GM23338 (cell line): ENCODE measurements at regions not wholly inside any gene's neighbourhood (a gene's known extent, or its start where the extent isn't known, plus 50 kb on each side); places are given as distances from the start of the nearest gene placed in this dataset.

Experiments
- CREB1 ChIP-seq: fragments of 250-450 bp; sonication (Bioruptor Pico); IDR thresholded peaks from 2 replicates; pipeline ENCODE4 v1.5.0; 2020; ENCODE audit warnings: low read depth, mild to moderate bottlenecking, moderate library complexity
- EZH2 ChIP-seq: fragments of 200-600 bp; sonication (generic); IDR thresholded peaks from one replicate; pipeline ENCODE4 v1.8.0; 2017; ENCODE audit warnings: antibody characterized with exemption, mild to moderate bottlenecking, low read depth; ENCODE audit not compliant: unreplicated experiment
- EZH2phosphoT487 ChIP-seq: fragments of 200-600 bp; sonication (generic); IDR thresholded peaks from one replicate; pipeline ENCODE4 v1.8.1; 2018; ENCODE audit warnings: antibody characterized with exemption; ENCODE audit not compliant: unreplicated experiment
- JUNB ChIP-seq: IDR thresholded peaks from one replicate; pipeline ENCODE4 v1.6.1; 2016; ENCODE audit warnings: antibody characterized with exemption; ENCODE audit not compliant: unreplicated experiment
- NANOG ChIP-seq: IDR thresholded peaks from 2 replicates; pipeline ENCODE4 v1.6.1; 2016; ENCODE audit warnings: antibody characterized with exemption, borderline replicate concordance
- POLR2AphosphoS5 ChIP-seq: IDR thresholded peaks from 2 replicates; pipeline ENCODE4 v1.6.1; 2016; ENCODE audit warnings: antibody characterized with exemption, low read depth
- STAT1 ChIP-seq: IDR thresholded peaks from one replicate; pipeline ENCODE4 v1.6.1; 2016; ENCODE audit warnings: antibody characterized with exemption; ENCODE audit not compliant: unreplicated experiment
- ZNF114 ChIP-seq: fragments of 250-450 bp; sonication (Bioruptor Pico); IDR thresholded peaks from 2 replicates; pipeline ENCODE4 v1.5.0; 2020; ENCODE audit warnings: mild to moderate bottlenecking, moderate library complexity
- ZNF331 ChIP-seq: fragments of 250-450 bp; sonication (Bioruptor Pico); IDR thresholded peaks from 2 replicates; pipeline ENCODE4 v1.5.0; 2020; ENCODE audit warnings: low read depth, mild to moderate bottlenecking, moderate library complexity
- TF ChIP-seq, protein P1 (sequence below), 2 experiments: fragments of 200-600 bp in 1 of 2; sonication (generic) in 1 of 2; conservative IDR thresholded peaks; 2 replicates each; pipeline versions ENCODE4 v1.5.1 to v1.6.1; 2016 to 2017; ENCODE audit warnings: antibody characterized with exemption in 2 of 2, low read depth in 2 of 2, mild to moderate bottlenecking in 2 of 2, moderate library complexity in 1 of 2
- TF ChIP-seq, protein P2 (sequence below): IDR thresholded peaks from one replicate; pipeline ENCODE4 v1.6.1; 2018; ENCODE audit warnings: antibody characterized with exemption; ENCODE audit not compliant: unreplicated experiment
- TF ChIP-seq, protein P3 (sequence below): IDR thresholded peaks from 2 replicates; pipeline ENCODE4 v1.6.1; 2016; ENCODE audit warnings: antibody characterized with exemption
- TF ChIP-seq, protein P4 (sequence below): fragments of 250-450 bp; sonication (Bioruptor Pico); IDR thresholded peaks from 2 replicates; pipeline ENCODE4 v1.5.0; 2020; ENCODE audit warnings: mild to moderate bottlenecking, moderate library complexity

DNA sequence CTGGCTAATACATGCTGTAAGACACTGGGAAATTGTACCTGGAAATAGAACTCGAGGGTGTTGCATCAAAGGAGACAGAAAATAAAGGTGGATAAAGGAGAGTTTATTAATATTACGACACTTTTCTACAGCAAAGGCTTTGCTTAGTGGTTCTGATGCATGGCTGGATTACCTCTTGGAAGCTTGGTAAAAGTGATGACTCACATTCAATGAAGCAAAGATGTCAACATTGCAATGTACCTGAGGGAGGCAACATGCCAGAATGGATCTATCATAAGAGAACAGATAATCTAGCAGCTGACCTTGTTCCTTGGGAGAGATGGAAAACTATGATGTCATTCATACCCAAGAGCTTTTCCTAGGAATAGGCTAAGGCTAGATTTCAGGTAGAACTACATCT, 735.1 kb upstream of the DIAPH2 start:
- TF ChIP-seq, protein P1, sequence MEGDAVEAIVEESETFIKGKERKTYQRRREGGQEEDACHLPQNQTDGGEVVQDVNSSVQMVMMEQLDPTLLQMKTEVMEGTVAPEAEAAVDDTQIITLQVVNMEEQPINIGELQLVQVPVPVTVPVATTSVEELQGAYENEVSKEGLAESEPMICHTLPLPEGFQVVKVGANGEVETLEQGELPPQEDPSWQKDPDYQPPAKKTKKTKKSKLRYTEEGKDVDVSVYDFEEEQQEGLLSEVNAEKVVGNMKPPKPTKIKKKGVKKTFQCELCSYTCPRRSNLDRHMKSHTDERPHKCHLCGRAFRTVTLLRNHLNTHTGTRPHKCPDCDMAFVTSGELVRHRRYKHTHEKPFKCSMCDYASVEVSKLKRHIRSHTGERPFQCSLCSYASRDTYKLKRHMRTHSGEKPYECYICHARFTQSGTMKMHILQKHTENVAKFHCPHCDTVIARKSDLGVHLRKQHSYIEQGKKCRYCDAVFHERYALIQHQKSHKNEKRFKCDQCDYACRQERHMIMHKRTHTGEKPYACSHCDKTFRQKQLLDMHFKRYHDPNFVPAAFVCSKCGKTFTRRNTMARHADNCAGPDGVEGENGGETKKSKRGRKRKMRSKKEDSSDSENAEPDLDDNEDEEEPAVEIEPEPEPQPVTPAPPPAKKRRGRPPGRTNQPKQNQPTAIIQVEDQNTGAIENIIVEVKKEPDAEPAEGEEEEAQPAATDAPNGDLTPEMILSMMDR (conservative IDR thresholded peaks at IDR 0.05; ENCODE audit: low read depth in 2 of 2) = no peak
- no peak for TF ChIP-seq ZNF331
- TF ChIP-seq POLR2AphosphoS5 = no peak
- no peak for TF ChIP-seq EZH2phosphoT487
- TF ChIP-seq EZH2 = no peak
- TF ChIP-seq JUNB = no peak
- TF ChIP-seq, protein P2, sequence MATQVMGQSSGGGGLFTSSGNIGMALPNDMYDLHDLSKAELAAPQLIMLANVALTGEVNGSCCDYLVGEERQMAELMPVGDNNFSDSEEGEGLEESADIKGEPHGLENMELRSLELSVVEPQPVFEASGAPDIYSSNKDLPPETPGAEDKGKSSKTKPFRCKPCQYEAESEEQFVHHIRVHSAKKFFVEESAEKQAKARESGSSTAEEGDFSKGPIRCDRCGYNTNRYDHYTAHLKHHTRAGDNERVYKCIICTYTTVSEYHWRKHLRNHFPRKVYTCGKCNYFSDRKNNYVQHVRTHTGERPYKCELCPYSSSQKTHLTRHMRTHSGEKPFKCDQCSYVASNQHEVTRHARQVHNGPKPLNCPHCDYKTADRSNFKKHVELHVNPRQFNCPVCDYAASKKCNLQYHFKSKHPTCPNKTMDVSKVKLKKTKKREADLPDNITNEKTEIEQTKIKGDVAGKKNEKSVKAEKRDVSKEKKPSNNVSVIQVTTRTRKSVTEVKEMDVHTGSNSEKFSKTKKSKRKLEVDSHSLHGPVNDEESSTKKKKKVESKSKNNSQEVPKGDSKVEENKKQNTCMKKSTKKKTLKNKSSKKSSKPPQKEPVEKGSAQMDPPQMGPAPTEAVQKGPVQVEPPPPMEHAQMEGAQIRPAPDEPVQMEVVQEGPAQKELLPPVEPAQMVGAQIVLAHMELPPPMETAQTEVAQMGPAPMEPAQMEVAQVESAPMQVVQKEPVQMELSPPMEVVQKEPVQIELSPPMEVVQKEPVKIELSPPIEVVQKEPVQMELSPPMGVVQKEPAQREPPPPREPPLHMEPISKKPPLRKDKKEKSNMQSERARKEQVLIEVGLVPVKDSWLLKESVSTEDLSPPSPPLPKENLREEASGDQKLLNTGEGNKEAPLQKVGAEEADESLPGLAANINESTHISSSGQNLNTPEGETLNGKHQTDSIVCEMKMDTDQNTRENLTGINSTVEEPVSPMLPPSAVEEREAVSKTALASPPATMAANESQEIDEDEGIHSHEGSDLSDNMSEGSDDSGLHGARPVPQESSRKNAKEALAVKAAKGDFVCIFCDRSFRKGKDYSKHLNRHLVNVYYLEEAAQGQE = no peak
- TF ChIP-seq CREB1 (CRISPR knock-in tag) = no peak
- no peak for TF ChIP-seq NANOG
- no peak for TF ChIP-seq ZNF114 (CRISPR knock-in tag)
- TF ChIP-seq, protein P3, sequence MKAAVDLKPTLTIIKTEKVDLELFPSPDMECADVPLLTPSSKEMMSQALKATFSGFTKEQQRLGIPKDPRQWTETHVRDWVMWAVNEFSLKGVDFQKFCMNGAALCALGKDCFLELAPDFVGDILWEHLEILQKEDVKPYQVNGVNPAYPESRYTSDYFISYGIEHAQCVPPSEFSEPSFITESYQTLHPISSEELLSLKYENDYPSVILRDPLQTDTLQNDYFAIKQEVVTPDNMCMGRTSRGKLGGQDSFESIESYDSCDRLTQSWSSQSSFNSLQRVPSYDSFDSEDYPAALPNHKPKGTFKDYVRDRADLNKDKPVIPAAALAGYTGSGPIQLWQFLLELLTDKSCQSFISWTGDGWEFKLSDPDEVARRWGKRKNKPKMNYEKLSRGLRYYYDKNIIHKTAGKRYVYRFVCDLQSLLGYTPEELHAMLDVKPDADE = no peak
- TF ChIP-seq STAT1 = no peak
- TF ChIP-seq, protein P4, sequence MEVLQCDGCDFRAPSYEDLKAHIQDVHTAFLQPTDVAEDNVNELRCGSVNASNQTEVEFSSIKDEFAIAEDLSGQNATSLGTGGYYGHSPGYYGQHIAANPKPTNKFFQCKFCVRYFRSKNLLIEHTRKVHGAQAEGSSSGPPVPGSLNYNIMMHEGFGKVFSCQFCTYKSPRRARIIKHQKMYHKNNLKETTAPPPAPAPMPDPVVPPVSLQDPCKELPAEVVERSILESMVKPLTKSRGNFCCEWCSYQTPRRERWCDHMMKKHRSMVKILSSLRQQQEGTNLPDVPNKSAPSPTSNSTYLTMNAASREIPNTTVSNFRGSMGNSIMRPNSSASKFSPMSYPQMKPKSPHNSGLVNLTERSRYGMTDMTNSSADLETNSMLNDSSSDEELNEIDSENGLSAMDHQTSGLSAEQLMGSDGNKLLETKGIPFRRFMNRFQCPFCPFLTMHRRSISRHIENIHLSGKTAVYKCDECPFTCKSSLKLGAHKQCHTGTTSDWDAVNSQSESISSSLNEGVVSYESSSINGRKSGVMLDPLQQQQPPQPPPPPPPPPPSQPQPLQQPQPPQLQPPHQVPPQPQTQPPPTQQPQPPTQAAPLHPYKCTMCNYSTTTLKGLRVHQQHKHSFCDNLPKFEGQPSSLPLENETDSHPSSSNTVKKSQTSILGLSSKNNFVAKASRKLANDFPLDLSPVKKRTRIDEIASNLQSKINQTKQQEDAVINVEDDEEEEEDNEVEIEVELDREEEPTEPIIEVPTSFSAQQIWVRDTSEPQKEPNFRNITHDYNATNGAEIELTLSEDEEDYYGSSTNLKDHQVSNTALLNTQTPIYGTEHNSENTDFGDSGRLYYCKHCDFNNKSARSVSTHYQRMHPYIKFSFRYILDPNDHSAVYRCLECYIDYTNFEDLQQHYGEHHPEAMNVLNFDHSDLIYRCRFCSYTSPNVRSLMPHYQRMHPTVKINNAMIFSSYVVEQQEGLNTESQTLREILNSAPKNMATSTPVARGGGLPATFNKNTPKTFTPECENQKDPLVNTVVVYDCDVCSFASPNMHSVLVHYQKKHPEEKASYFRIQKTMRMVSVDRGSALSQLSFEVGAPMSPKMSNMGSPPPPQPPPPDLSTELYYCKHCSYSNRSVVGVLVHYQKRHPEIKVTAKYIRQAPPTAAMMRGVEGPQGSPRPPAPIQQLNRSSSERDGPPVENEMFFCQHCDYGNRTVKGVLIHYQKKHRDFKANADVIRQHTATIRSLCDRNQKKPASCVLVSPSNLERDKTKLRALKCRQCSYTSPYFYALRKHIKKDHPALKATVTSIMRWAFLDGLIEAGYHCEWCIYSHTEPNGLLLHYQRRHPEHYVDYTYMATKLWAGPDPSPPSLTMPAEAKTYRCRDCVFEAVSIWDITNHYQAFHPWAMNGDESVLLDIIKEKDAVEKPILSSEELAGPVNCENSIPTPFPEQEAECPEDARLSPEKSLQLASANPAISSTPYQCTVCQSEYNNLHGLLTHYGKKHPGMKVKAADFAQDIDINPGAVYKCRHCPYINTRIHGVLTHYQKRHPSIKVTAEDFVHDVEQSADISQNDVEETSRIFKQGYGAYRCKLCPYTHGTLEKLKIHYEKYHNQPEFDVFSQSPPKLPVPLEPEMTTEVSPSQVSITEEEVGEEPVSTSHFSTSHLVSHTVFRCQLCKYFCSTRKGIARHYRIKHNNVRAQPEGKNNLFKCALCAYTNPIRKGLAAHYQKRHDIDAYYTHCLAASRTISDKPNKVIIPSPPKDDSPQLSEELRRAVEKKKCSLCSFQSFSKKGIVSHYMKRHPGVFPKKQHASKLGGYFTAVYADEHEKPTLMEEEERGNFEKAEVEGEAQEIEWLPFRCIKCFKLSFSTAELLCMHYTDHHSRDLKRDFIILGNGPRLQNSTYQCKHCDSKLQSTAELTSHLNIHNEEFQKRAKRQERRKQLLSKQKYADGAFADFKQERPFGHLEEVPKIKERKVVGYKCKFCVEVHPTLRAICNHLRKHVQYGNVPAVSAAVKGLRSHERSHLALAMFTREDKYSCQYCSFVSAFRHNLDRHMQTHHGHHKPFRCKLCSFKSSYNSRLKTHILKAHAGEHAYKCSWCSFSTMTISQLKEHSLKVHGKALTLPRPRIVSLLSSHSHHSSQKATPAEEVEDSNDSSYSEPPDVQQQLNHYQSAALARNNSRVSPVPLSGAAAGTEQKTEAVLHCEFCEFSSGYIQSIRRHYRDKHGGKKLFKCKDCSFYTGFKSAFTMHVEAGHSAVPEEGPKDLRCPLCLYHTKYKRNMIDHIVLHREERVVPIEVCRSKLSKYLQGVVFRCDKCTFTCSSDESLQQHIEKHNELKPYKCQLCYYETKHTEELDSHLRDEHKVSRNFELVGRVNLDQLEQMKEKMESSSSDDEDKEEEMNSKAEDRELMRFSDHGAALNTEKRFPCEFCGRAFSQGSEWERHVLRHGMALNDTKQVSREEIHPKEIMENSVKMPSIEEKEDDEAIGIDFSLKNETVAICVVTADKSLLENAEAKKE (CRISPR knock-in tag) = no peak
